ENCODE measurements at regions not wholly inside any gene's neighbourhood (a gene's known extent, or its start where the extent isn't known, plus 50 kb on each side); places are given as distances from the start of the nearest gene placed in this dataset.

- Mint-ChIP-seq H3K9me3 (no peaks in the 10 kb centered on the region), H3K36me3 (ENCODE audit: low read depth) (no peaks in the 10 kb centered on the region), H3K27me3 (ENCODE audit: low read depth) (peaks cover 3% of the 10 kb centered on the region), H3K27ac (no peak overlapping the region), H3K4me1 (no peaks in the 10 kb centered on the region), H3K4me3 (no peak overlapping the region)
- no peak for TF ChIP-seq CTCF (IDR thresholded peaks at IDR 0.05; ENCODE audit: unreplicated experiment in 3 of 3)
Measured at GRCh38 chr4:181698221-181698620, 545.0 kb upstream of the TENM3 start.

GRCh38 chr4:181701214-181701613, 542.0 kb upstream of the TENM3 start:
- Mint-ChIP-seq H3K4me3 (no peak overlapping the region), H3K4me1 (no peaks in the 10 kb centered on the region), H3K9me3 (no peaks in the 10 kb centered on the region), H3K27ac (no peak overlapping the region), H3K27me3 (ENCODE audit: low read depth) (peaks cover 7% of the 10 kb centered on the region), H3K36me3 (ENCODE audit: low read depth) (no peaks in the 10 kb centered on the region)
- no peak for TF ChIP-seq CTCF (IDR thresholded peaks at IDR 0.05; ENCODE audit: unreplicated experiment in 3 of 3)

GRCh38 chr4:181701894-181702293, 541.3 kb upstream of the TENM3 start:
- H3K9me3 Mint-ChIP-seq = no peaks in the 10 kb centered on the region
- no peak for TF ChIP-seq CTCF (IDR thresholded peaks at IDR 0.05; ENCODE audit: unreplicated experiment in 3 of 3)
- no peak overlapping the region for H3K27ac Mint-ChIP-seq

GRCh38 chr4:181702864-181703495, 540.2 kb upstream of the TENM3 start:
- H3K36me3 Mint-ChIP-seq (ENCODE audit: low read depth) = no peaks in the 10 kb centered on the region
- peaks cover 7% of the 10 kb centered on the region for H3K27me3 Mint-ChIP-seq (ENCODE audit: low read depth)
- no peak for TF ChIP-seq CTCF (IDR thresholded peaks at IDR 0.05; ENCODE audit: unreplicated experiment in 3 of 3)
- H3K27ac Mint-ChIP-seq = no peak overlapping the region
- no peaks in the 10 kb centered on the region for H3K4me1 Mint-ChIP-seq
- no peak overlapping the region for H3K4me3 Mint-ChIP-seq
- no peaks in the 10 kb centered on the region for H3K9me3 Mint-ChIP-seq

More at GRCh38 chr4:181701894-181702293, 541.3 kb upstream of the TENM3 start:
- Mint-ChIP-seq H3K4me3 (no peak overlapping the region), H3K4me1 (no peaks in the 10 kb centered on the region), H3K36me3 (ENCODE audit: low read depth) (no peaks in the 10 kb centered on the region), H3K27me3 (ENCODE audit: low read depth) (peaks cover 7% of the 10 kb centered on the region)

GRCh38 chr4:181710143-181710542, 533.1 kb upstream of the TENM3 start:
- no peaks in the 10 kb centered on the region for H3K4me1 Mint-ChIP-seq
- TF ChIP-seq CTCF (IDR thresholded peaks at IDR 0.05; ENCODE audit: unreplicated experiment in 3 of 3) = no peak

GRCh38 chr4:181711387-181711786, 531.8 kb upstream of the TENM3 start:
- Mint-ChIP-seq H3K27ac (no peak overlapping the region), H3K4me1 (no peaks in the 10 kb centered on the region), H3K27me3 (ENCODE audit: low read depth) (no peaks in the 10 kb centered on the region), H3K9me3 (peaks cover 10% of the 10 kb centered on the region), H3K4me3 (no peak overlapping the region), H3K36me3 (ENCODE audit: low read depth) (no peaks in the 10 kb centered on the region)
- no peak for TF ChIP-seq CTCF (IDR thresholded peaks at IDR 0.05; ENCODE audit: unreplicated experiment in 3 of 3)

More at GRCh38 chr4:181710143-181710542, 533.1 kb upstream of the TENM3 start:
- Mint-ChIP-seq H3K4me3 (no peak overlapping the region), H3K36me3 (ENCODE audit: low read depth) (no peaks in the 10 kb centered on the region), H3K9me3 (peaks cover 10% of the 10 kb centered on the region), H3K27me3 (ENCODE audit: low read depth) (no peaks in the 10 kb centered on the region), H3K27ac (no peak overlapping the region)
